ENCODE measurements at regions not wholly inside any gene's neighbourhood (a gene's known extent, or its start where the extent isn't known, plus 50 kb on each side); places are given as distances from the start of the nearest gene placed in this dataset.

GRCh38 chr12:47319746-47320145 is 240.0 kb upstream of the AMIGO2 start:
- Histone ChIP-seq H3K4me3 (no peak overlapping the region), H3K27ac (no peak overlapping the region), H3K9ac (no peak overlapping the region), H3K36me3 (ENCODE audit: low read depth) (no peaks in the 10 kb centered on the region), H3K79me2 (ENCODE audit: insufficient read depth) (no peaks in the 10 kb centered on the region), H4K20me1 (ENCODE audit: insufficient read depth) (no peaks in the 10 kb centered on the region), H3K9me3 (ENCODE audit: low read depth) (no peaks in the 10 kb centered on the region), H3K4me2 (ENCODE audit: unreplicated experiment) (no peak overlapping the region), H3K27me3 (replicated peaks; ENCODE audit: insufficient read depth) (no peaks in the 10 kb centered on the region), H3K4me1 (ENCODE audit: insufficient read depth) (0 out of 2 replicates have a peak, but pooled peaks cover 7% of the 10 kb centered on the region), H3K9me2 (ENCODE audit: insufficient read depth) (no peaks in the 10 kb centered on the region), H3F3A (ENCODE audit: insufficient read depth) (no peaks in the 10 kb centered on the region), H2AFZ (no peak overlapping the region)
- in situ Hi-C loops (cut with MboI), result no loop called here
- no peak for TF ChIP-seq EZH2phosphoT487 (IDR thresholded peaks at IDR 0.05; ENCODE audit: insufficient read depth, low read depth)
- TF ChIP-seq EZH2 (IDR thresholded peaks at IDR 0.05; ENCODE audit: insufficient read depth, poor library complexity, severe bottlenecking), result no peak
- WGBS, 2 experiments (ENCODE audit: low coverage in 1 of 2, low lambda C conversion rate in 2 of 2, missing lambda C conversion rate in 2 of 2), result 96 to 100% methylated on average over 1 of the region's 1 CpG
- DNase-seq, result no peak

DNA sequence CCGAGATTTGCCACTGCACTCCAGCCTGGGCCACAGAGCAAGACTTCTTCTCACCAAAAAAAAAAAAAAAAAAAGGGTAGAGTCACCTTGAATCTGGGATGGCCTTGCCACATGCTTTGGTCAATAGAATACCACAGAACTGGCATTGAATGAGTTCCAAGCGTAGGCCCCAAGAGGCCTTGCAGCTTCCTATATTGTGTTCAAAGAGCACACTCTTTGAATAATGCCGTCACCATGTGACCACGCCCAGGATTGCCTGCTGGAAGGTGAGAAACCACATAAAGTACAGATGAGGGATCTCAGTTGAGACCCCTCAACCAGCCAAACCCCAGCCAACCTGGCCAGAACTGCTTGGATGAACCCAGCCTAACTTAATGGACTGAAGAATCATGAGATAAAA is 239.2 kb upstream of the AMIGO2 start:
- no peaks in the 10 kb centered on the region for H3K79me2 ChIP-seq (ENCODE audit: insufficient read depth)
- 87 to 89% methylated on average over 4 of the region's 4 CpGs for WGBS, 2 experiments (ENCODE audit: low coverage in 1 of 2, low lambda C conversion rate in 2 of 2, missing lambda C conversion rate in 2 of 2)
- no peak overlapping the region for H3K9ac ChIP-seq
- 0 out of 2 replicates have a peak, but pooled peaks cover 7% of the 10 kb centered on the region for H3K4me1 ChIP-seq (ENCODE audit: insufficient read depth)
- in situ Hi-C loops (cut with MboI), result no loop called here
- H4K20me1 ChIP-seq (ENCODE audit: insufficient read depth), result no peaks in the 10 kb centered on the region
- no peaks in the 10 kb centered on the region for H3K27me3 ChIP-seq (replicated peaks; ENCODE audit: insufficient read depth)
- H3K9me2 ChIP-seq (ENCODE audit: insufficient read depth), result no peaks in the 10 kb centered on the region
- TF ChIP-seq EZH2phosphoT487 (IDR thresholded peaks at IDR 0.05; ENCODE audit: insufficient read depth, low read depth), result no peak
- TF ChIP-seq EZH2 (IDR thresholded peaks at IDR 0.05; ENCODE audit: insufficient read depth, poor library complexity, severe bottlenecking), result no peak
- H3K27ac ChIP-seq, result no peak overlapping the region
- DNase-seq, result no peak
- H2AFZ ChIP-seq, result no peak overlapping the region
- H3F3A ChIP-seq (ENCODE audit: insufficient read depth), result no peaks in the 10 kb centered on the region
- no peaks in the 10 kb centered on the region for H3K9me3 ChIP-seq (ENCODE audit: low read depth)
- no peak overlapping the region for H3K4me3 ChIP-seq
- H3K36me3 ChIP-seq (ENCODE audit: low read depth), result no peaks in the 10 kb centered on the region
- no peak overlapping the region for H3K4me2 ChIP-seq (ENCODE audit: unreplicated experiment)

- Histone ChIP-seq H3F3A (ENCODE audit: insufficient read depth) (no peaks in the 10 kb centered on the region), H3K79me2 (ENCODE audit: insufficient read depth) (no peaks in the 10 kb centered on the region), H2AFZ (peak overlapping the region; percentile 63), H3K27me3 (replicated peaks; ENCODE audit: insufficient read depth) (no peaks in the 10 kb centered on the region), H3K36me3 (ENCODE audit: low read depth) (no peaks in the 10 kb centered on the region), H3K4me2 (ENCODE audit: unreplicated experiment) (peak overlapping the region; percentile 40), H3K9me3 (ENCODE audit: low read depth) (no peaks in the 10 kb centered on the region), H3K9me2 (ENCODE audit: insufficient read depth) (no peaks in the 10 kb centered on the region), H3K27ac (no peak overlapping the region), H3K9ac (0 out of 2 replicates have a peak overlapping the region, but pooled peaks have one; percentile 5), H3K4me1 (ENCODE audit: insufficient read depth) (0 out of 2 replicates have a peak, but pooled peaks cover 7% of the 10 kb centered on the region), H3K4me3 (peak overlapping the region; percentile 44), H4K20me1 (ENCODE audit: insufficient read depth) (no peaks in the 10 kb centered on the region)
- peak; percentile 33 for DNase-seq
- TF ChIP-seq EZH2phosphoT487 (IDR thresholded peaks at IDR 0.05; ENCODE audit: insufficient read depth, low read depth), result no peak
- TF ChIP-seq EZH2 (IDR thresholded peaks at IDR 0.05; ENCODE audit: insufficient read depth, poor library complexity, severe bottlenecking), result no peak
- in situ Hi-C loops (cut with MboI), result no loop called here
- 54 to 61% methylated on average over 11 of the region's 11 CpGs for WGBS, 2 experiments (ENCODE audit: low coverage in 1 of 2, low lambda C conversion rate in 2 of 2, missing lambda C conversion rate in 2 of 2)
Observed at GRCh38 chr12:47317175-47317915, 237.6 kb upstream of the AMIGO2 start.

DNA sequence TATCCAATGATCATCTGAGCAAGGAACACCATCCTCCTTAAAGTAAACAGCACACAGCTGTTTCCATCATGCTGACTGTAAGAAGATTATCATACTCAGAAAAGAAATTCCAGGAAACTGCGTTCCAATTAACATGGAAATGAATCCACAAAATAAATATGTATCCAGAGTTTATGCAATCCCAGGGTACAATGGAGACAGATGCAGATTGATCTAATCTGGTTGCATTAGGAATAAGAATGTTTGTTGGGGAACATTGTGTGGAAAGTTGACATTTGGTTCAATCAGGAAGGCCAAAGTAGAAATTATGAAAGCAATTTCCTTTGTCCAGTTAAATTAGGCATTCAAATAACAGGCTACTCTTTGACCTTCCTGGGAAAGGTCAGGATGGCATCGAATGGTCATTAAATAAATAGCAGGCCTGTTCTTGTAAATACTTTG is 236.9 kb upstream of the AMIGO2 start:
- Histone ChIP-seq H3K9me3 (ENCODE audit: low read depth) (no peaks in the 10 kb centered on the region), H4K20me1 (ENCODE audit: insufficient read depth) (no peaks in the 10 kb centered on the region), H3K27ac (no peak overlapping the region), H3K4me2 (ENCODE audit: unreplicated experiment) (peak overlapping the region; percentile 40), H3K4me1 (ENCODE audit: insufficient read depth) (0 out of 2 replicates have a peak, but pooled peaks cover 7% of the 10 kb centered on the region), H2AFZ (peak overlapping the region; percentile 63), H3K9ac (no peak overlapping the region), H3K79me2 (ENCODE audit: insufficient read depth) (no peaks in the 10 kb centered on the region), H3K27me3 (replicated peaks; ENCODE audit: insufficient read depth) (no peaks in the 10 kb centered on the region), H3K36me3 (ENCODE audit: low read depth) (no peaks in the 10 kb centered on the region), H3F3A (ENCODE audit: insufficient read depth) (no peaks in the 10 kb centered on the region), H3K9me2 (ENCODE audit: insufficient read depth) (no peaks in the 10 kb centered on the region), H3K4me3 (0 out of 2 replicates have a peak overlapping the region, but pooled peaks have one; percentile 44)
- whole genome bisulfite sequencing, 2 experiments (ENCODE audit: low coverage in 1 of 2, low lambda C conversion rate in 2 of 2, missing lambda C conversion rate in 2 of 2), result 30 to 37% methylated on average over 2 of the region's 2 CpGs
- in situ Hi-C loops (cut with MboI), result no loop called here
- no peak for DNase-seq
- TF ChIP-seq EZH2phosphoT487 (IDR thresholded peaks at IDR 0.05; ENCODE audit: insufficient read depth, low read depth) (no peak), EZH2 (IDR thresholded peaks at IDR 0.05; ENCODE audit: insufficient read depth, poor library complexity, severe bottlenecking) (no peak)
